Fibroblast of pulmonary artery (primary cell): ENCODE measurements at regions not wholly inside any gene's neighbourhood (a gene's known extent, or its start where the extent isn't known, plus 50 kb on each side); places are given as distances from the start of the nearest gene placed in this dataset.

Experiments
- DNase-seq: peaks from one replicate; pipeline ENCODE4 v3.0.0-alpha.2; 2010; ENCODE audit warnings: low read depth
- H3K4me3 ChIP-seq: replicated peaks from 2 replicates; pipeline ENCODE4 v1.5.1; 2011; ENCODE audit warnings: low read depth, mild to moderate bottlenecking, control low read depth, low read length, moderate library complexity
- CTCF ChIP-seq: IDR thresholded peaks from 2 replicates; pipeline ENCODE4 v1.5.1; 2011; ENCODE audit warnings: mild to moderate bottlenecking, control low read depth, low read length, inconsistent platforms; ENCODE audit errors: missing control alignments

- no peak for DNase-seq
- H3K4me3 ChIP-seq = no peak overlapping the region
- no peak for TF ChIP-seq CTCF
Measured at GRCh38 chr4:36508394-36508793, 227.0 kb downstream of the DTHD1 start.

GRCh38 chr4:36509845-36510244 lies 228.4 kb downstream of the DTHD1 start:
- no peak for DNase-seq
- no peak for TF ChIP-seq CTCF
- no peak overlapping the region for H3K4me3 ChIP-seq

GRCh38 chr4:36511785-36512184 lies 230.4 kb downstream of the DTHD1 start:
- H3K4me3 ChIP-seq = no peak overlapping the region
- no peak for TF ChIP-seq CTCF
- no peak for DNase-seq

GRCh38 chr4:36516522-36517095 lies 235.2 kb downstream of the DTHD1 start:
- no peak overlapping the region for H3K4me3 ChIP-seq
- TF ChIP-seq CTCF = no peak
- no peak for DNase-seq

GRCh38 chr4:36523182-36523581 lies 241.8 kb downstream of the DTHD1 start:
- DNase-seq = no peak
- TF ChIP-seq CTCF = no peak
- no peak overlapping the region for H3K4me3 ChIP-seq

- no peak overlapping the region for H3K4me3 ChIP-seq
- TF ChIP-seq CTCF = no peak
- DNase-seq = no peak
Measured at GRCh38 chr4:36532670-36533379, 251.4 kb downstream of the DTHD1 start.

DNA sequence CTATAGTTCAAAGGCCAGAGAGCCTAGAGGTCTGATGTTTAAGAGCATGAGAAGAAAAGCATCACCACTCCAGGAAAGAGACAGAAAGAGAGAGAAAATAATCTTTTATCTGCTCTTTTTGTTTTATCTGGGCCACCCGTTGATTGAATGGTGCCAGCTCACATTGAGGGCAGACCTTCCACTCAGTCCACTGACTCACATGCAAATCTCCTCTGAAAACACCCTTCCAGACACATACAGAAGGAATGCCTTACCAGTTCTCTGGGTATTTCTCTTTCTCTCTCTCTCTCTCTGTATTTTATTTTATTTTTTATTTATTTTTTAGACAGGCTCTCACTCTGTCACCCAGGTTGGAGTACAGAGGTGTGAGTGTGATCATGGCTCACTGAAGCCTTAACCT lies 252.5 kb downstream of the DTHD1 start:
- TF ChIP-seq CTCF = no peak

More for the DNA sequence above, 252.5 kb downstream of the DTHD1 start:
- no peak for DNase-seq
- H3K4me3 ChIP-seq = no peak overlapping the region
